Hepatocyte (in vitro differentiated cells): ENCODE measurements at regions not wholly inside any gene's neighbourhood (a gene's known extent, or its start where the extent isn't known, plus 50 kb on each side); places are given as distances from the start of the nearest gene placed in this dataset.

Experiments used
- EZH2 ChIP-seq: fragments of 200-600 bp; sonication (generic); IDR thresholded peaks from 2 replicates; pipeline ENCODE4 v1.6.1; 2016; ENCODE audit warnings: antibody characterized with exemption, mild to moderate bottlenecking, borderline replicate concordance
- EZH2phosphoT487 ChIP-seq: fragments of 200-600 bp; sonication (generic); IDR thresholded peaks from one replicate; pipeline ENCODE4 v1.6.1; 2018; ENCODE audit warnings: antibody characterized with exemption, mild to moderate bottlenecking, low read depth, moderate library complexity; ENCODE audit not compliant: unreplicated experiment, severe bottlenecking
- TF ChIP-seq, protein P1 (sequence below): fragments of 200-600 bp; sonication (generic); IDR thresholded peaks from 2 replicates; pipeline ENCODE4 v1.5.1; 2016; ENCODE audit warnings: antibody characterized with exemption, mild to moderate bottlenecking; ENCODE audit not compliant: poor library complexity

DNA sequence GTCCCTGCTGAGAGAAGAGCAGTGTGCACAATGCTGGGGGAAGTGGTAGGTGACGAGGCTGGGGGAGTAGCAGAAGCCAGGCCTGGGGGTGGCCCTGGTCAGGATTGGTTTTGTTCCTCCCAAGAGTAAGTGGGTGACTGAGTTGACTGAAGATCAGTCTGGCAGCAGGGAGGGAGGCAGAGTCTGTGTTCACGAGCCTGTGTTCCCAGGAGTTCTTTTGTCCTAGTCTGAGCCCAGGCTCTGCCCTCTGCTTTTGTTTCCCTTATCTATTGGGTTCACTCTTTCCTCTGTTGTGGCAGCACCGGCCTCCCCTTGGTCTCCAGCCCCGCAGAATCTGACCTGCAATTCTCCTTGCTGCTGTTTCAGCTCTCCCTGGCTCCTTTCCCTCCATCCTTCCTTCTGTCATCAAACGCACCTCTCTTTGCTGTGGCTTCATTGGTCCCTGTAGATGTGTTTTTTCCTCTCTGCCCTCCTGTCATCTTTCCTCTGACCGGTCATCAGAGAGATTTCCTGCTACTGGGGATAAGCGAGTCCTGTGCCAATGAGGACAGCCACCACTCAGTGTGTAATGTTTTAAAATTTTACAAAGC is 607.4 kb downstream of the KIF4B start:
- TF ChIP-seq, protein P1, sequence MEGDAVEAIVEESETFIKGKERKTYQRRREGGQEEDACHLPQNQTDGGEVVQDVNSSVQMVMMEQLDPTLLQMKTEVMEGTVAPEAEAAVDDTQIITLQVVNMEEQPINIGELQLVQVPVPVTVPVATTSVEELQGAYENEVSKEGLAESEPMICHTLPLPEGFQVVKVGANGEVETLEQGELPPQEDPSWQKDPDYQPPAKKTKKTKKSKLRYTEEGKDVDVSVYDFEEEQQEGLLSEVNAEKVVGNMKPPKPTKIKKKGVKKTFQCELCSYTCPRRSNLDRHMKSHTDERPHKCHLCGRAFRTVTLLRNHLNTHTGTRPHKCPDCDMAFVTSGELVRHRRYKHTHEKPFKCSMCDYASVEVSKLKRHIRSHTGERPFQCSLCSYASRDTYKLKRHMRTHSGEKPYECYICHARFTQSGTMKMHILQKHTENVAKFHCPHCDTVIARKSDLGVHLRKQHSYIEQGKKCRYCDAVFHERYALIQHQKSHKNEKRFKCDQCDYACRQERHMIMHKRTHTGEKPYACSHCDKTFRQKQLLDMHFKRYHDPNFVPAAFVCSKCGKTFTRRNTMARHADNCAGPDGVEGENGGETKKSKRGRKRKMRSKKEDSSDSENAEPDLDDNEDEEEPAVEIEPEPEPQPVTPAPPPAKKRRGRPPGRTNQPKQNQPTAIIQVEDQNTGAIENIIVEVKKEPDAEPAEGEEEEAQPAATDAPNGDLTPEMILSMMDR = no peak
- no peak for TF ChIP-seq EZH2
- no peak for TF ChIP-seq EZH2phosphoT487
